Thyroid gland (tissue), 4 donors: ENCODE measurements at regions not wholly inside any gene's neighbourhood (a gene's known extent, or its start where the extent isn't known, plus 50 kb on each side); places are given as distances from the start of the nearest gene placed in this dataset.

Experiments
- POLR2A ChIP-seq, 2 donors: fragments of 450-650 bp; IDR thresholded peaks; one replicate each; pipeline ENCODE4 v1.6.1; 2017; ENCODE audit warnings: antibody characterized with exemption in 2 of 2, mild to moderate bottlenecking in 2 of 2, moderate library complexity in 1 of 2
- TF ChIP-seq, protein P1 (sequence below), 6 experiments: fragments of 200-600 bp in 3 of 6; fragments of 450-650 bp in 3 of 6; sonication (generic) in 3 of 6; IDR thresholded peaks; one replicate each; pipeline ENCODE4 v1.5.1; 2016 to 2019; ENCODE audit warnings: antibody characterized with exemption in 6 of 6, mild to moderate bottlenecking in 2 of 6, inconsistent platforms in 1 of 6, moderate library complexity in 1 of 6

DNA sequence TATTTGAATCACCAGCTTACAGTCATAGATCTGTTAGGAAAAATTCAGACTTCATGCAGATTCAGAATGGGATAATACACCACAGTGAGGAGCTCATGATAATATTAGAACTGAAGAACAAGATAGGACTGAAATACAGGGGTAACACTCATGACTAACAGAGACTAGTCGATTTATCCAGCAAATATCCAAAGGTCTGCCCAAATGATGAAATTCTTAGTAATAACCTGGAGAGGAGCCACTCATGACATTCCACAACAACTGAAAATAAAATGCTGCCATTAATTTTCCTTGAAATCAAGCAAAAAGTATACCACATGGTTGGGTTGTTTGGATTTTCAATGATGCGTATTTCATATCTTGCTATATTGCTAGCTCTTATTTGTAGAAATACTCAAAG lies 903.7 kb upstream of the ADGRL3 start:
- TF ChIP-seq POLR2A (IDR thresholded peaks at IDR 0.05), result no peak
- TF ChIP-seq, protein P1, sequence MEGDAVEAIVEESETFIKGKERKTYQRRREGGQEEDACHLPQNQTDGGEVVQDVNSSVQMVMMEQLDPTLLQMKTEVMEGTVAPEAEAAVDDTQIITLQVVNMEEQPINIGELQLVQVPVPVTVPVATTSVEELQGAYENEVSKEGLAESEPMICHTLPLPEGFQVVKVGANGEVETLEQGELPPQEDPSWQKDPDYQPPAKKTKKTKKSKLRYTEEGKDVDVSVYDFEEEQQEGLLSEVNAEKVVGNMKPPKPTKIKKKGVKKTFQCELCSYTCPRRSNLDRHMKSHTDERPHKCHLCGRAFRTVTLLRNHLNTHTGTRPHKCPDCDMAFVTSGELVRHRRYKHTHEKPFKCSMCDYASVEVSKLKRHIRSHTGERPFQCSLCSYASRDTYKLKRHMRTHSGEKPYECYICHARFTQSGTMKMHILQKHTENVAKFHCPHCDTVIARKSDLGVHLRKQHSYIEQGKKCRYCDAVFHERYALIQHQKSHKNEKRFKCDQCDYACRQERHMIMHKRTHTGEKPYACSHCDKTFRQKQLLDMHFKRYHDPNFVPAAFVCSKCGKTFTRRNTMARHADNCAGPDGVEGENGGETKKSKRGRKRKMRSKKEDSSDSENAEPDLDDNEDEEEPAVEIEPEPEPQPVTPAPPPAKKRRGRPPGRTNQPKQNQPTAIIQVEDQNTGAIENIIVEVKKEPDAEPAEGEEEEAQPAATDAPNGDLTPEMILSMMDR (IDR thresholded peaks at IDR 0.05), result no peak
